ENCODE measurements at regions not wholly inside any gene's neighbourhood (a gene's known extent, or its start where the extent isn't known, plus 50 kb on each side); places are given as distances from the start of the nearest gene placed in this dataset.

DNA sequence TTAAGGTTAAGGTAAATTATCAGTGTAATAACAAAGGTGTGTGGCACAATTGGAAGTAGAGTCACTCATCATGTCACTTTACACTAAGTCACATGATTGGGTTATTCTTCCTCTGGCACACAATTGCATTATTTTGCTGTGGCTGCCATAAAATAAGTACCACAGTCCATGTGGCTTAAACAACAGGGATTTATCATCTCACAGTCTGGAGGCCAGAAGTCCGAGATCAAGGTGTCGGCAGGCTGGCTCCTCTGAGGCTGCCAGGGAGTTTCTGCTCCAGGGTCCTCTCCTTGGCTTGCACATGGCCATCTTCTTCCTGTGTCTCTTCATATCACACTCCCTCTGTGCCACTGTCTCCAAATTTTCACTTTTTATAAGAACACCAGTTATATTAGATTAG is 421.2 kb downstream of the CMPK2 start:
- TF ChIP-seq, protein P1, sequence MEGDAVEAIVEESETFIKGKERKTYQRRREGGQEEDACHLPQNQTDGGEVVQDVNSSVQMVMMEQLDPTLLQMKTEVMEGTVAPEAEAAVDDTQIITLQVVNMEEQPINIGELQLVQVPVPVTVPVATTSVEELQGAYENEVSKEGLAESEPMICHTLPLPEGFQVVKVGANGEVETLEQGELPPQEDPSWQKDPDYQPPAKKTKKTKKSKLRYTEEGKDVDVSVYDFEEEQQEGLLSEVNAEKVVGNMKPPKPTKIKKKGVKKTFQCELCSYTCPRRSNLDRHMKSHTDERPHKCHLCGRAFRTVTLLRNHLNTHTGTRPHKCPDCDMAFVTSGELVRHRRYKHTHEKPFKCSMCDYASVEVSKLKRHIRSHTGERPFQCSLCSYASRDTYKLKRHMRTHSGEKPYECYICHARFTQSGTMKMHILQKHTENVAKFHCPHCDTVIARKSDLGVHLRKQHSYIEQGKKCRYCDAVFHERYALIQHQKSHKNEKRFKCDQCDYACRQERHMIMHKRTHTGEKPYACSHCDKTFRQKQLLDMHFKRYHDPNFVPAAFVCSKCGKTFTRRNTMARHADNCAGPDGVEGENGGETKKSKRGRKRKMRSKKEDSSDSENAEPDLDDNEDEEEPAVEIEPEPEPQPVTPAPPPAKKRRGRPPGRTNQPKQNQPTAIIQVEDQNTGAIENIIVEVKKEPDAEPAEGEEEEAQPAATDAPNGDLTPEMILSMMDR (IDR thresholded peaks at IDR 0.05): no peak
- no peak for TF ChIP-seq ZFX (IDR thresholded peaks at IDR 0.05; ENCODE audit: borderline replicate concordance)

Data from 22Rv1 (cell line).